Fibroblast of the aortic adventitia (primary cell): ENCODE measurements at regions not wholly inside any gene's neighbourhood (a gene's known extent, or its start where the extent isn't known, plus 50 kb on each side); places are given as distances from the start of the nearest gene placed in this dataset.

Source experiments
- DNase-seq: peaks from one replicate; pipeline ENCODE4 v3.0.0-alpha.2; 2010; ENCODE audit warnings: low read depth
- H3K4me3 ChIP-seq: 2 replicates; pipeline ENCODE4 v1.5.1; 2011; ENCODE audit warnings: low read depth, mild to moderate bottlenecking, control low read depth, low read length, moderate library complexity
- CTCF ChIP-seq: IDR thresholded peaks from 2 replicates; pipeline ENCODE4 v1.5.1; 2011; ENCODE audit warnings: mild to moderate bottlenecking, low read length, control low read depth, inconsistent platforms; ENCODE audit not compliant: insufficient read depth

- DNase-seq, result no peak
- TF ChIP-seq CTCF, result no peak
- no peak overlapping the region for H3K4me3 ChIP-seq
Measured at GRCh38 chr4:85154591-85154990, 188.1 kb upstream of the WDFY3 start.

GRCh38 chr4:85165808-85166207 lies 199.3 kb upstream of the WDFY3 start:
- TF ChIP-seq CTCF, result no peak
- H3K4me3 ChIP-seq, result no peak overlapping the region
- DNase-seq, result no peak

- no peak overlapping the region for H3K4me3 ChIP-seq
- TF ChIP-seq CTCF, result no peak
- no peak for DNase-seq
Measured at GRCh38 chr4:85166318-85166717, 199.8 kb upstream of the WDFY3 start.

GRCh38 chr4:85168234-85168834 lies 201.8 kb upstream of the WDFY3 start:
- no peak overlapping the region for H3K4me3 ChIP-seq
- DNase-seq, result no peak
- no peak for TF ChIP-seq CTCF

- no peak overlapping the region for H3K4me3 ChIP-seq
- no peak for TF ChIP-seq CTCF
- DNase-seq, result no peak
Measured at GRCh38 chr4:85170241-85170640, 203.8 kb upstream of the WDFY3 start.

- no peak for DNase-seq
- H3K4me3 ChIP-seq, result no peak overlapping the region
- no peak for TF ChIP-seq CTCF
Measured at GRCh38 chr4:85175190-85175589, 208.7 kb upstream of the WDFY3 start.

- DNase-seq, result no peak
- TF ChIP-seq CTCF, result no peak
- no peak overlapping the region for H3K4me3 ChIP-seq
Measured at GRCh38 chr4:85177092-85177491, 210.6 kb upstream of the WDFY3 start.
